ENCODE measurements at regions not wholly inside any gene's neighbourhood (a gene's known extent, or its start where the extent isn't known, plus 50 kb on each side); places are given as distances from the start of the nearest gene placed in this dataset.

DNA sequence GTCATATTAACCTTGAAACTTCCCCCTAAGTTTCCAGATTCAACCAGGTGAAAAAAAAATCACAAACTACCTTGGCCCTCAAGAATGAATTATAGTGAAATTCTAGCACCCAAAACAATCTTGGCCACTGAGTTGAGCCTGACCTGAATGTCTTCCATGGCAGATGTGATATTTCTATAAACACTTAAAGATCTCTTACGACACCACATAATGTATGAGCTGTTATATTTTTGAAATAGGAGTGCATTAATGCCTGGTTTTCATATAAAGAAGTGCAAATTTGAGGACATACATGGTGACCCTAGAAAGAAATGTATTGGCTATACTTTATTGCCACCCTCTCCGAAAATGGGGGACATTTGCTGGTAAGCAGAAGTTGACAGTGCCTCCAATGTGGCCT, 584.1 kb upstream of the KCND2 start:
- TF ChIP-seq BHLHE40 (IDR thresholded peaks at IDR 0.05; ENCODE audit: borderline replicate concordance) (no peak), FOXM1 (IDR thresholded peaks at IDR 0.05; ENCODE audit: borderline replicate concordance) (no peak), CTBP1 (IDR thresholded peaks at IDR 0.05; ENCODE audit: borderline replicate concordance) (no peak), NFRKB (IDR thresholded peaks at IDR 0.05) (no peak), ELF4 (IDR thresholded peaks at IDR 0.05) (no peak), SP1 (IDR thresholded peaks at IDR 0.05) (no peak), LEF1 (IDR thresholded peaks at IDR 0.05; ENCODE audit: borderline replicate concordance) (no peak)
- TF ChIP-seq, protein P1, sequence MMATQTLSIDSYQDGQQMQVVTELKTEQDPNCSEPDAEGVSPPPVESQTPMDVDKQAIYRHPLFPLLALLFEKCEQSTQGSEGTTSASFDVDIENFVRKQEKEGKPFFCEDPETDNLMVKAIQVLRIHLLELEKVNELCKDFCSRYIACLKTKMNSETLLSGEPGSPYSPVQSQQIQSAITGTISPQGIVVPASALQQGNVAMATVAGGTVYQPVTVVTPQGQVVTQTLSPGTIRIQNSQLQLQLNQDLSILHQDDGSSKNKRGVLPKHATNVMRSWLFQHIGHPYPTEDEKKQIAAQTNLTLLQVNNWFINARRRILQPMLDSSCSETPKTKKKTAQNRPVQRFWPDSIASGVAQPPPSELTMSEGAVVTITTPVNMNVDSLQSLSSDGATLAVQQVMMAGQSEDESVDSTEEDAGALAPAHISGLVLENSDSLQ (IDR thresholded peaks at IDR 0.05) = no peak
